NCI-H774 (cell line): ENCODE measurements at regions not wholly inside any gene's neighbourhood (a gene's known extent, or its start where the extent isn't known, plus 50 kb on each side); places are given as distances from the start of the nearest gene placed in this dataset.
"Not testable (repeated sequence)": the region's sequence is repeated elsewhere in the genome, so short reads cannot be mapped to it uniquely, and the experiment has no call there.

Experiments used
- DNase-seq: peaks from one replicate; lab custom pipeline; 2025; lab: John Stamatoyannopoulos, UW

DNA sequence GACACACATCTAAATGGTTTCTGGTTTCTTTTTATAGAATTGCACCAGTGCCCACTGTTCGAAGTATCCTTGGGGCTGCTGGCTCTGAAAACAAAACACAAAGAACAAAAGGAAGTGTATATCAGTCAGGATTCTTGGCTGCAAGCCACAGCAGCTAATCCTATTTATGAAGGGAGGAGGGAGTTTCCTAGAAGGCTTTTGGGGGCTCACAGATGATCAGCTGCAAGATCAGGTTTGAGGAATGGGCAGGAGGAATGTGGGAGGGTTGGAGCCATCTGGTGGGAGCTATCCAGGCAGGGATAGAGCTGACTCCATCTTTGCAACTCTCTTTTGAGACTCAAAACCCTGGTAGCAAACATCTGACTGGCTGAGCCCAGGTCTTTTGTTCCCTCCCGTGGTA lies 118.3 kb upstream of the EEF2KMT start:
- DNase-seq, result no peak

DNA sequence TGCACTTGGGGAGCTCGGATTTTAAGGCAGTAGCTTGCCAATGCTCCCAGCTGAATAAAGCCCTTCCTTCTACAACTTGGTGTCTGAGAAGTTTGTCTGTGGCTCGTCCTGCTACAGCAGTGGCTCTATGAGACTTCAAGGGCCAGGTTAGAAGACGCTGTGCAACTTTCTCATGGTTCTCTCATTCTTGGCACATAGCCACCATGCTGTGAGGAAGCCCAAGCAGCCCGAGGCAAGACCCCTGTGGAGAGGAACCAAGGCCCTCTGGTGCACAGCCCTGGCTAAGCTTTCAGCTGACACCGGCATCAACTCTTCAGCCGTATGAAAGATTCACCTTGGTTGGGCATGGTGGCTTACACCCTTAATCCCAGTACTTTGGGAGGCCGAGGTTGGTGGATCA lies 116.9 kb upstream of the EEF2KMT start:
- no peak for DNase-seq

DNA sequence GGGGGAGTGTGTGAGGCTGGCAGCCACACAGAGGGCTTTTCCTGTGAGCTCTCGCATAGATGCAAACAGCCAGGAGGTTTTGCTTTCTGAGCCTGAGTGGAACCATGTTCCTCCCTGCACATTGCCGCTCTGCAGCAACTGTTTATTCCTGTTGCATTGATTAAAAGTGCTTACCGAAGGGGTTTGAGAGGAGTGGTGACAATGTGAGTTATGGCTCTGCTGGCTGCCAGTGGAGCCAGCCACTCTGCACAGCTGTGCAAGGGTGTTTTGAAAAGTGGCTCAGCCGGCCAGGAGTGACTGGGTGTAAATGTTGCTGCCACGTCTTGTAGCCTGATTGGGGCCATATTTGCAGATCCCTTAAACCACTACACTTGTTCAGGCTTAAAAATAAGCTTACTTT lies 114.9 kb upstream of the EEF2KMT start:
- not testable (repeated sequence) for DNase-seq

DNA sequence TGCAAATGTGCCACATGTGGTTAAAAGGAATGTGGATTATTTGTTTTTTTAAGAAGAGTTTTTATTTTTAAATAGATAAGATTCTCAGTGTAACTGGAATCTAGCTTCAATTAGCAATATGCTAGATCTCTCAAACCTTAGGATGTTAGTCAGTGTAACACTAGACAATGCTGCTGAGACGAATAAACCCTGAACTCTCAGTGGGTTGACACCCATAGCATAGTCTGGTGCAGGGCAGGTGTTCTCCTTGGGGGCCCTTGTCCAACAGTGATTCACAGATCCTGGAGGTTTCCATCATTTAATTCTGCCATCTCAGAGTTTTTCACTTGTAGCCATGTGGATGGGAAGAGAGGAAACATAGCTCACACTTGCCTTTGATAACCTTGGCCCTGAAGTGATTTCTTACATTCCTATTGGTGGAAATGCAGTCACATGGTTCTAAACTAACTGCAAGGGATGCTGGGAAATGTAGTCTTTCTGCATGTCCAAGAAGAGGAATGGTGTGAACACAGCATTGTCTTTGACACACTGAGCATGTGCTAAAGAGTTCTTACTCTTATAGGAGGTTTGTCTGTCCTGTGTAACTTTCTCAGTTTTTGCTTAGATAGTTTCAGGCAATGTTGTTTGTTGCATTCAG lies 110.4 kb upstream of the EEF2KMT start:
- DNase-seq, result not testable (repeated sequence)

DNA sequence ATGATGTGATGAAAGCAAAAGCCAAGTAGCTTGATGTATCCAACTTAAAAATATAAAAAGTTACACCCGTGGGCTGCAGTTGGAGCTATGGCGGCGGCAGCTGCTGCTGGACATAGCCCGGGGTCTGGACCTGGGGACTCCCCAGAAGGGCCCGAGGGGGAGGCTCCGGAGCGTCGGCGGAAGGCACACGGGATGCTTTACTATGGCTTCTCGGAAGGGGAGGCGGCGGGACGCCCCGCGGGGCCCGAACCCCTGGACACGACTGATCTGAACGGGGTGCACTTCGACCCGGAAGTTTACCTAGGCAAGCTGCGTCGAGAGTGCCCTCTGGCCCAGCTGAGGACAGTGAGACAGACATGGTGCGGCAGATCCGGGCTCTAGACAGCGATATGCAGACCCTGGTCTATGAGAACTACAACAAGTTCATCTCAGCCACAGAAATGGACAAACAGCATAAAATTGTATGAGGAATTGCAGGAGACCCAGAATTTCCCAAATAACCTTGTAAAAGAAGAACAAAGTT lies 109.5 kb upstream of the EEF2KMT start:
- DNase-seq, result no peak

DNA sequence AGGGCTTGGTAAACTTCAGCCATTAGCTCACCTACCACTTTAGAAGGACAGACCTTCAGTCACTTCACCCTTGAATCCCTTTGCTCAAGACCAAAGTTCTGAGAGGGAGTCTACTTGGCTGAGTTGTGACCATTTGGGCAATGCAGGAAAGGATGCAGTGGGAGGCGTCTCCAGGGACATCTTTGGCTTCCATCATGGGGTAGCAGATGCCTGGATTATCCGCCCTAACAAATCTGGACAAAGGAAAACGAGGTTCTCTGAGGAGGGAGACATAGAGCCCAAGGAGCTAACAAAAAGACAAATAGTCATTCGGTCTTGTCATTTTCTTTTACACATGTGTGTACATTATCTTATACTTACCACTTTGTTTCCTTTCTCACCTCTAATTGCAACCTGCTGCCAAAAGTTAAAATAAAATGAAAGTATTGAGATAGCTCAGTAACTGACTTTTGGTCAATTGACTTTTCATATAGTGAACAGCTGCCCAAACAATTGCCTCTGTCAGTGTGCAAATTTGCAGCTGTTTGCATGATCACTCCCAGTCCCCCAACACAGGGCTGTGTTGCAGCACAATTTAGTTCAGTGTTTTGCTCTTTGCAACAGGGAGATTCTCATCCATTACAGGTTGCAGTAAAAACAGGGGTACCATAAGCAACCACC lies 108.9 kb upstream of the EEF2KMT start:
- no peak for DNase-seq

DNA sequence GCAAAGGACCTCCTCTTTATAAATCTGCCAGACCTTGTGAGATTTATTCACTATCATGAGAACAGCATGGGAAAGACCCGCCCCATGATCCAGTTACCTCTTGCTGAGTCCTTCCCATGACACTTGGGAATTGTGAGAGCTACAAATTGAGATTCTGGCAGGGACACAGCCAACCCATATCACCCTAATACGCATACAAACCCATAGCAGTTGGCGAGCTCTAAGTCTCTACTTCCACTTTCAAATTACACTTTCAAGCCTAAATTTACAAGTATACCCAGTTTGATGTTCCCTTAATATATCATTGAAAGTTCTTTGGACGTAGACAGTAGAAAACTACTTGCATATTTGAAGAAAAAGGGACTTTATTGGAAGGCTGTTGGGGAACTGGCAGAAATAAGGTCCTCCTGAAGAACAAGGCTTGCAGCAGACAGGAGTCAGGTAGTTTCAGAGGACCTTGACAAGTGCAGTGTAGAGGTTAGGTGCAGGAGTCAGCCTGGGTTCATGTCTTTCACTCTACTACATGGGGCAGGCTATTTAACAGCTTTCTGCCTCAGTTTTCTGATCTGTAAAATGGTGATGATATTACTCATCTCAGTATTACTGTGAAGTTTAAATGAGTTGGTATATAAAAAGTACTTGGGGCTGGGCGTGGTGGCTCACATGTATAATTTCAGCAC lies 107.9 kb upstream of the EEF2KMT start:
- no peak for DNase-seq

DNA sequence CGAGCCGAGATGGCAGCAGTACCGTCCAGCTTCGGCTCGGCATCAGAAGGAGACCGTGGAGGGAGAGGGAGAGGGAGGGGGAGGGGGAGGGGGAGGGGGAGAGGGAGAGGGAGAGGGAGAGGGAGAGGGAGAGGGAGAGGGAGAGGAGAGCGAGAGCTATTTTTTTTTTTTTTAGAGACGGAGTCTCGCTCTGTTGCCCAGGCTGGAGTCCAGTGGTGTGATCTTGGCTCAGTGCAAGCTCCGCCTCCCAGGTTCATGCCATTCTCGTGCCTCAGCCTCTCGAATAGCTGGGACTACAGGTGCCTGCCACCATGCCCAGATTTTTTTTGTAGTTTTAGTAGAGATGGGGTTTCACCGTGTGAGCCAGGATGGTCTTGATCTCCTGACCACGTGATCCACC lies 106.1 kb upstream of the EEF2KMT start:
- DNase-seq, result not testable (repeated sequence)

DNA sequence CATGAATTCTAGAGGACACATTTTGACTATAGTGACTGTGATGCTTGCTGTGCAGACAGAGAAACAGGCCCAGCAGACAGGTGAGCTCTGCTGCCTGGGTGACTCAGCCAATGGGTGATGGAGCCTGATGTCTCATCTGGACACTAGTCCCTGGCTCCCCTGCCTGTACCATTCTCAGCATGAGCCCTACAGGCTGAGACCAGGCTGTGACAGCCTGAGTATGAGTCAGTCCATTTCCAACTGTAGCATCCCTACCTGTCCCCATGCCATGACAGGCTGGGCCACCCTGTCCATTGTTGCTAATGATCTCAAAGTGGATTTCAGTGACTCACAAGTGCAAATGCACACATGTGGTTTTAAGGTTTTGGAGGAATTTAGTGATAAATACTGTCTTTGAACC lies 102.5 kb upstream of the EEF2KMT start:
- no peak for DNase-seq

DNA sequence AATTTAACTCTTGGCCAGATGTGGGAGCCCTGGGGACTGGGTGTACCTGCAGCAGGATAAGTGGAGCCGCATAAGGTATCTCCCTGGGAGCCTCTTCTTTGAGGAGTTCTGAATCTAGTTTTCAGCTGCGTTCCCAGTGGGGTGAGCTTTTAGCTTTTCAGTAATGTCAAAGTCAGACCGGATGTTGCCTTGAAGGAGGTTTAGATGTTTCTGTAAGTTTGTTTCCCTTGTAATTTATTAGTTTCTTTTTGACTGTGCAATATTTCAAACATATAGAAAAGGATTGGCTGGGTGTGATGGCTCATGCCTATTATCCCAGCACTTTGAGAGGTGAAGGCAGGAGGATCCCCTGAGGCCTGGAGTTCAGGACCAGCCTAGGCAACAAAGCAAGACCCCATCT lies 98.6 kb upstream of the EEF2KMT start:
- DNase-seq, result no peak

DNA sequence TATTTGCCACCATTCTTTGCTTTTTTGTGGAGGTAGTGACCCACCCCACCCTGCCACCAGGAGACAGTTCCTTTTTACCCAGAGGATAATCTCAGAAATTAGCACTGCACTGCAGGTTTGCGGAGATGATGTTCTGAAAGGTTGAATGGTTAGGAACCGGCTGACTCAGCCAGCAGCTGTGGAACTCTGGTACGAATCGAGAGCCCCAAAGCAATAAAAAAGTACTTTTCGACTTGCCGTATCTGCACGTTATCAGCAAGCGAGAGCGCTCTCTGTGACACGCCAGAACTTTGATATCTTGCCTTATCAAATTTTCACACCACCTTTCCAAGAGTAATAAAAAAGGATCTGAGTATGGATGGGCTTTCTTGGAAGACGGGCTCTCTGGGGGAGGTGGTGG lies 96.3 kb upstream of the EEF2KMT start:
- no peak for DNase-seq

DNA sequence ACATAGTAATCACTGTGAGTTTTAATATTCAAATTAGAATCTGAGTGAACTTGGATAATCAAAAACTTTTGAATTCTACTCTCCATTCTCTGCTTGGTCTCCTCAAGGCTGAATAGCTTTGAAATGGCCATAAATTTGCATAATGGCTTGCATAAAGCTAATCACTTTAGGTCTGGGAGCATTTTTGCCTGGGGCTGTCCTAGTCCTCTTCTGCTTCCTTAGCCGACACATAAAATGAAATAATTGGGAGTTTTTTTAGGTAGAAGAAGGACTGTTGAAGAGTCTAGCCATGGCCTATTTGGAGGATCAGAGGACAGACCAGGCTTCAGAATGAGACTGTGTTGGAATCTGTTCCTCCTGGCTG lies 91.4 kb upstream of the EEF2KMT start:
- no peak for DNase-seq

DNA sequence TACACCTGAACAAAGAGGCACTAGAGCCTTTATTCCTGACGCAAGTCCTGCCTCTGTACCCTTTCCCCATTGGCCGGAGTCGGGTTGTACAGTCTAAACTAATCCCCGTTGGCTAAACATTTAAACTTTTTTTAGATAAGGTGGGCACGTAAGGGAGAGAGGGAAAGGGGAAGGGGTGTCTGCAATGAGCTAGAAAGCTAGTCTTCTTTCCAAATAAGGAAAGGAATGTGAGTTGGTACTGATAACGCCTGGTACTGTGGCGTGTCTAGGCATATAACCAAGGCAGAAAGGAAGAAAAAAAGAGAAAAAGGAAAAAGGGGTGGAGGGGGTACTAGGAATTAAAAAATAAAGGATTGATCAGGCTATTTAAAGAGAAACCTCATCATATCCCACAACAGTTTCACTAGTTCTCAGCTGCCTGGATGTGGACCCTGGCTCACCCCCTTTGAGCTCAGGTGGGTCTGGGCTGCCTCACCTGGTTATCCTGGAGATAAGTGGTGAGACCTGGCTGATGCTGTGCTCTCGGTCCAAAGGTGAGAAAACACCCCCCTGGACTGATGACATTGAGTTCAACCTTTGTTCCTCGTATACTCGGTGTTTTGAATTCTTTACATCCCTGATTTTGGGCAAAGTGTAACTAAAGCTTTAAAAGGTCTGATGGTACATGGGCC lies 90.9 kb upstream of the EEF2KMT start:
- DNase-seq, result no peak

DNA sequence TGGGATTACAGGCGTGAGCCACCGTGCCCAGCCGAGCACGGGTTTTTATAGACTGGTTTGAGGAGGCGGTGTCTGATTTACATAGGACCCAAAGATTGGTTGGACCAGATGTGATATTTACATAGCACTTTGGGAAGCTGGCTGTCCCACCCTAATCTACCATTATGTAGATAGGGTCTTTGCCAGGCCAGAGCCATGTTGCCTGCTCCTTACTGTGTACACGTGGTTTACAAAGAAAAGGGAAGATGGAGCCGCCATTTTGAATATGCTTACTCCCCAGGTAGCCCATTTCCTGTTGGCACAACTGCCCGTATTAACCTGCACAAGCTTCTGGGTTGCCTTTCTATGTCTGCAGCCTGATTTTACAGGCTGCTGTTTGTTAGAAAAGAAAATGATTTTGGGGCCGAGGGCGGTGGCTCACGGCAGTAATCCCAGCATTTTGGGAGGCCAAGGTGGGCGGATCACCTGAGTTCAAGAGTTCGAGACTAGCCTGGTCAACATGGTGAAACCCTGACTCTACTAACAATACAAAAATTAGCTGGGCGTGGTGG lies 89.9 kb upstream of the EEF2KMT start:
- no peak for DNase-seq

DNA sequence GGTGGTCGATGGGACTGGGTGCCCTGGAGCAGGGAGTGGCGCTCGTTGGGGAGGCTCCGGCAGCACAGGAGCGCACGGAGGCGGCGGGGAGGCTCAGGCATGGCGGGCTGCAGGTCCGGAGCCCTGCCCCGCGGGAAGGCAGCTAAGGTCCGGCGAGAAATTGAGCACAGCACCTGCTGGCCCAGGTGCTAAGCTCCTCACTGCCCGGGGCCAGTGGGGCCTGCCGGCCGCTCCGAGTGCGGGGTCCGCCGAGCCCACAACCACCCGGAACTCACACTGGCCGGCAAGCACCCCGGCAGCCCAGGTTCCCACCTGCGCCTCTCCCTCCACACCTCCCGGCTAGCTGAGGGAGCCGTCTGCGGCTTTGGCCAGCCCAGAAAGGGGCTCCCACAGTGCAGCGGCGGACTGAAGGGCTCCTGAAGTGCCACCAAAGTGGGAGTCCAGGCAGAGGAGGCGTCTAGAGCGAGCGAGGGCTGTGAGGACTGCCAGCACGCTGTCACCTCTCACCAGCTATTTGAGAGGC lies 88.8 kb upstream of the EEF2KMT start:
- no peak for DNase-seq

DNA sequence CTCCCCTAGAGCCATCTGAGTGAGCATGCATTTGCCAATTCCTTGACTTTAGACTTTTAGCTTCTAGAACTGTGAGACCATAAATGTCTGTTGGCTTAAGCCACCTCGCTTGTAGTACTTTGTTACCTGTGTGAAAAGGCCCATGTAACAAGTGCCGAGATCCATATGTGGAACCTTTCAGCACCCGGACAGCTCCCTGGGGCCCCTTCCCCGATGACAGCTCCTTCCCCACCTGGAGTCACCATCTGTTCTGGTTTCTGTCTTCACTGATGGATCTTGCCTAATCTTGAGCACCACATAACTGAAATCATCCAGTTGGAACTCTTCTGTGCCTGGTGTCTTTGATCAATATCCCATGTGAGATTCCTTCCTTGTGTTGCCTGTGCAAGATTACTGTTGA lies 78.9 kb upstream of the EEF2KMT start:
- DNase-seq, result no peak

DNA sequence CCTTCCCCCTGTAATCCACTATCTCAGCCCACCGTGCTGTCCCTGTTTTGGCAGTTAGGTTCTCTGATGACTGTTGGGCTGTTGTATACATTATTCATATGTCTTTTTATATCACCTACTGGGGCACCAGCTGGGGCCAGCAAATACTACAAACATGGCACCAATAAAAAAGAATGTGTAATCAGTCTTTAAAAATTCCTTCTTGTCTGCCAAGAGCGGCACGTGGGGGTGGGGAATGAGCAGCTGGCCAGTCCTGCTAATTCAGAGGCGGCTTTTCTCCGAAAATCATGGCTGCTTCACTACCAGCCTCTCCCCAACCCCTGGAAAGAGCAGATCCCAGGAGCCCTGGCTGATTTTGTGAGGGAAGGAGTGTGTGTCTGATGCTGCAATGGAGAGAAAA lies 77.7 kb upstream of the EEF2KMT start:
- no peak for DNase-seq

DNA sequence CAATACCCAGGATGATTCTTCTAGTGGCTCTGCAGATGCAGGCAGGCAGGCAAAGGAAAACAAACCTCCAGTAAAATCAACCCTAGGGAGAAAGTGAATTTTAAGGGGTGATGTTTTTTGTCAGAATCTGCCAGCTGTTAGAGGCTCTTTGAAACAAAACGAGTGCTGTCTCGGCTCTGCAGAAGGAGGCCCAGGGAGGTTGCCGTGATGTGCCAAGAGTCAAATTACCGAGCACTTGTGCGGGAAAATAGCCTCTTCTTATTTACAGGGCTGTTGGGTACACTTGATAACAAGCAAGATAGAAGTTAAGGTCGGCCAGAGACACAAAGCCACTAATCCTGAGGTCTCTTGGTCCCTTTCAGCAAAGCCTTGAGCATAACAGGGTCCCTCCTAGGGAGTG lies 68.9 kb upstream of the EEF2KMT start:
- no peak for DNase-seq

DNA sequence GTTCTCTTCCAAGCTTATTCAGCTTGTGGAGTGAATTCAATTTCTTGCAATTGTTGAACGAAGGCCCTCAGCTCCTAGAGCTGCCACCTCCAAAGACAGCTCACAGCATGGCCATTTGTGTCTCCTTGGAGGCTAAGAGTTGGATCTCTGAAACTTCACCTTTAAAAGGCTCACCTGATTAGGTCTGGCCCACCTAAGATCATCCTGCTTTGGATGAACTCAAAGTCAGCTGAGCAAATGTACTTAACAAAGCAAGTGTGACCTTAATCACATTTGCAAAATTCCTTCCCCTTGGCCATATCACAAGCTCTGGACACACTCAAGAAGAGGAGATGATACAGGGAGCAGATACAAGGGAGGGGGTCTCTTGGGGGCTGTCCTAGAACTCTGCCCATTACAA lies 67.8 kb upstream of the EEF2KMT start:
- not testable (repeated sequence) for DNase-seq

DNA sequence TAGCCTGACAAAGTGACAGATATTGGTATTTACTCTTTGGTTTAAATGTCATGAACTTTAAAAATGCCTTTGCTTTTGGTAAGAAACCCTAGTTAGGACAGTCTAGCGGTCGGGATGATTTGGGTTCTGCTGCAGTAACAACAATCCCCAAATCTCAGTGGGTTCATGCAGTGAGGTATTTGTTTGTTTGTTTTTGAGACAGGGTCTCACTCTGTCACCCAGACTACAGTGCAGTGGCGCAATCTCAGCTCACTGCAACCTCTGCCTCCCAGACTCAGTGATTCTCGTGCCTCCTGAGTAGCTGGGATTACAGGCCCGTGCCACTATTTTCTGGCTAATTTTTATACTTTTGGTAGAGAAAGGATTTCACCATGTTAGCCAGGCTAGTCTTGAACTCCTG lies 65.2 kb upstream of the EEF2KMT start:
- DNase-seq, result not testable (repeated sequence)

DNA sequence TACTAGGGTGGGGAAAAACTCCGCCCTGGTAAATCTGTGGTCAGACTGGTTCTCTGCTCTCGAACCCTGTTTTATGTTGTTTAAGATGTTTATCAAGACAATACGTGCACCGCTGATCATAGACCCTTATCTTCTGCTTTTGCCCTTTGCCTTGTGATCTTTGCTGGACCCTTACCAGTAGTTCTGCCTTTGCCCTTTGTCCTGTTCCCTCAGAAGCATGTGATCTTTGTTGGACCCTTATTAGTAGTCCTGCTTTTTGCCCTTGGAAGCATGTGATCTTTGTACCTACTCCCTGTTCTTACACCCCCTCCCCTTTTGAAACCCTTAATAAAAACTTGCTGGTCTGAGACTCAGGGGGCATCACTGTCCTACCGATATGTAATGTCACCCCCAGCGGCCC lies 64.3 kb upstream of the EEF2KMT start:
- not testable (repeated sequence) for DNase-seq

DNA sequence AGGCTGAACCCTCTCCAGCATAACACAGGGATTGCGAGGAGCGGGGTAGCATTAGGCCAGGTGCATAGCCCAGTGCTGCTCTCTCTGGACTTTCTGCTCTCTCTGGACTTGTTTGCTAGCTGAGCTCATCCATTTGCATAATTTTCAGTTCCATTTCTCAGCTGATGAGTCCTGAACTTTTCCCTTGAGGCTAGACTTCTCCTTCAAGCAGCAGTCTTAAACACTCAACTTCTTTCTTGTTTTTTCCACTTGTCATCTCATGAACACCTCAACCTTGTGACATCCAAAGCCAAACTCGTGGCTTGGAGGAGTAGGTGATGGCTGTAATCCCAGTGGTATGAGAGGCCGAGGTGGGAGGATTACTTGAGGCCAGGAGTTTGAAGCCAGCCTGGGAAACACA lies 62.4 kb upstream of the EEF2KMT start:
- not testable (repeated sequence) for DNase-seq
